Left forelimb (tissue), 1 donor: ENCODE measurements at regions not wholly inside any gene's neighbourhood (a gene's known extent, or its start where the extent isn't known, plus 50 kb on each side); places are given as distances from the start of the nearest gene placed in this dataset.

ENCODE experiments used
- DNase-seq: peaks from one replicate; pipeline ENCODE4 v3.0.0-alpha.2; 2018; ENCODE audit warnings: low spot score

- DNase-seq = no peak
Measured at GRCh38 chr11:109554951-109555350, 133.0 kb downstream of the C11orf87 start.

GRCh38 chr11:109564241-109564640 is 142.3 kb downstream of the C11orf87 start:
- no peak for DNase-seq

DNA sequence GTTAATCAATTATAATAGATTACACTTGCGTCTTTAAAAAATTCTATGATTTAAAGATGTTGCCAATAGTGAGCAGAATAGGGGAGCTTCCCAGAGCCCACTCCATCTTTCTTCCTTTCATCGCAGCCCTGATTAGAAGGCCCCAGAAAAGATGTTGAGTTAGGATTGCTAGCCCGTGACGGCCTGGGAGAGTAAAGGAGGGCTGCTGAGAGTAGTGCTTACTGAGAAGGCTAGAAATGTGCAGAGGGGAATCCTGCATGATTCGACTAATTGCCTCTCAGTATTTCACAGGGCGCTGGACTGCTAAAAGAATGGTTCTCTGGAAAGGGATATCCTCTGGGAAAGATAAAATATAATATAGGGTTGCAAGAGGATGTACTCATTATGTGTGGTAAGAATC is 160.5 kb downstream of the C11orf87 start:
- no peak for DNase-seq

GRCh38 chr11:109584001-109584972 is 162.3 kb downstream of the C11orf87 start:
- no peak for DNase-seq

GRCh38 chr11:109586789-109587188 is 164.8 kb downstream of the C11orf87 start:
- DNase-seq = no peak

- no peak for DNase-seq
Measured at GRCh38 chr11:109590782-109591181, 168.8 kb downstream of the C11orf87 start.

DNA sequence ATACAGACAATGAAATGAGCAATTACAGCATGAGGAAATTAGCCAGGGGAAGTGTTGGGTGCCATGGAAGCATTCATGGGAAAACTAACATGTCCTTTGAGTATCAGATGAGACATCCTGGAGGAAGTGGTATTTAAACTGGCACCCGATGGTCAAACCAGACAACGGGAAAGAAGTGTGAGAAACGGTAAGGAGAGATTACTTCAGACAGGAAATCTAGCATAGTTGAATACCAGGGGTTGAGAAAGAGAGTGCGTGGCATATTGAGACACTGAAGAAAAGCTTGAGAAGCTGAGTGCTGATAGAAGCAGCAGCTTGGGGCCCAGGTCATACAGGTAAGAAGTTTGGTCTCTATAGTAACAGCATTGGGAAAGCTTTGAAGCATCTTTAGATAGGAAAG is 175.3 kb downstream of the C11orf87 start:
- no peak for DNase-seq

DNA sequence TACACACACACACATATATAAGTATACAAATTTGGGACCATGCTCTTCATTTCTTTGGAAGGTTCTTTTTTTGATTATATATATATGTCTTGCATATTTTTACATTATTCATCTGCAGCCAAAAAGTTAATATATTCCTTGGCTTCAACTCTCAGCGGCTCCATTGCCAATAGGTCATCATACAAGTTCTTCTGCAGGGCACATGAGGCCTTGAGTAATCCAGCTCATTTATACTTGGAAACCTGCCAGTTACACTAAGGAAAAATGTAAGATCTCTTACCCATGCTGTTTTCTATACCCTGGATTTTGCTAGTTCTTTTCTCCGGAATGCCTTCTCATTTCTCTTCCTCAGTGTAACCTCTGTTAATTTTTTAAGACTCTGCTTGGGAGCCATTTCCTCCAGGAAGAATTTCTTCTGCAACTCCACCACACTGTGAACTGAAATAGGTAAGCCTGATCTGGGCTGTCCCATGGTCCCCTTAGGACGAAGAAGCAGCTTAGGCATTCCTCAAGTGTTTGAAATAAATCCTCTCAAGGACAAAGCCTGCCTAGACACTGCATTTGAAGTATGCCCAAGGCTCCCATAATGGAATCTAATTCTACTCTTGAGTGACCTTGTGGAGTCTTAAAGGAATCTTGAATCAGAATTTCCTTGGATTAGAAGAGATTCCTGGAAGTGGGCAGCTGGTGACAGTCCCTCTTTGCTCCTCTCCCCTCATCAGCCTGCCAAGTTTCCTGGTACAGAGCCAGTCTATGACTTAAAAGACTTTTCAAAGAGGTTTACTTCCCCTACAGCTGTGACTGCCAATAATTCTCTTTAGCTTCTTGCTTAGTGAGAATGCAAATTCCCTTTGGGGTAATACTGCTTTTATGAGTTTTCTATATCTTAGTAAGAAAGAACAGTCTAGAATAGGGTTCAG is 182.8 kb downstream of the C11orf87 start:
- no peak for DNase-seq

DNA sequence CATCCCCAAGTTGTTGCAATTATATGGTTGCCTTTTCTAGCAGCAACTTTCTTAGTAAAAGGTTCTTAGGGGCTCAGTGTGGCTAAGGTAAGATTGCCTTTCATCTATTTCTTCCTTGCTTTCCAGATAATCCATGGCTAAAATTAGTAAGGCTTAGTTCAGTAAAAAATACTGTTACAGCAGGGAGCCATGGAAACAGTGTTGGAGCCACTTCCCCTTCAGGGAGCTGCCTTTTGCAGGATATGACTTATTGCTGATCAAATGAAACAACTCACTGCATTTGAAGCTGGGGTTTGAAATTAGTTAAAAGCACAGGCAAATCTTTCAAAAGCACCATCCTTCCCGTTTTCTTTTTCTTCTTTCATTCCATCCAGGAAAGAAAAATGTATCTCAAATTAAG is 184.3 kb downstream of the C11orf87 start:
- DNase-seq = no peak

DNA sequence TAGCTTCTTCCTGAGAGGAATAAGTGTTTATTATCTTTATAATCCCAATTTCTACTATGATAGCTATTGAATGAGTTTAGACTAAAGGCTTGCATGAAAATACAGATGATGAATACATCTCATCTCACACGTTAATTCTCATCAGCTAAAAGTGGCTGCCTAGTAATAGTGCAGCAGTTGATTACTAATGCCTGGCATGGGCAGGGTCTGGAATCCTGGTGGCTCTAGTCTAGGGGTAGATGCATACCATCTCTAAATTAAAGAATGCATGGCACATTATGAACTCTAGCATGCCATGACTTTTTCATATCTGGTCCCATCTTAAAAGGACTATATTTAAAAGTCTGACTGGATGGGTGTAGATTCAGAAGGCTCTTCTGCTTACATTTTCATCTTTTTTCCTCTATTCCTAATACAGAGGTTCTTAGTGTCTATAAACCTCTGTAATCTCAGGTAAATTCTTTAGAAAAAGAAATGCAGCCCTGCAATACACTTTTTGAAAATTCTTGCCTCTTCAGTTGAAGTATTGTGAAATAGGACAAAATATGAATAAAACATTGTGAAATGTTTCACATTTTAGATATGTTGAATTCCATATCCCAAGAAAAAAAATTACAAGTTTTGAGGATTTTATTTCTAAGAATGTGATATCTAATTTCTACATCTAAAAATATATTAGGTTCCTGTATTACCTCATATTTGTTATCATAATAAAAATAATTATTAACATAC is 187.6 kb downstream of the C11orf87 start:
- no peak for DNase-seq

DNA sequence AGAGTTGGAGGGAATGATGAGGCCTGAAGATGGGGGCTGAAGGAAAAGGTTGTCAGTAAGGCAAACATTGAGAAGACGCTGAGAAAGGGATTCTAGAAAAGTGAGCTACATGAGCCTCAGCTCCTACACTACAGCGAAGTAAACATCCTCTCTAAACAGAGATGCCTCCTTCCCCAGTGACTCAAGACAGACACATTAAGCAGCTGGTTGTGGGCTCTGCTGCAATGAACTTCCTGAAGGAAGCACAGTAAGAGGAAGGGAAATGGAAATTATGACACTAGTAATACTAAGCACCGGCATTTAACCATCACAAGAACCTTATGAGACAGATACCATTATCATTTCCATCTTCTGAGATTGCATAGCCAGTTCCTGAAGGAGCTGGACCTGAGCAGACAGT is 190.5 kb downstream of the C11orf87 start:
- DNase-seq = no peak

DNA sequence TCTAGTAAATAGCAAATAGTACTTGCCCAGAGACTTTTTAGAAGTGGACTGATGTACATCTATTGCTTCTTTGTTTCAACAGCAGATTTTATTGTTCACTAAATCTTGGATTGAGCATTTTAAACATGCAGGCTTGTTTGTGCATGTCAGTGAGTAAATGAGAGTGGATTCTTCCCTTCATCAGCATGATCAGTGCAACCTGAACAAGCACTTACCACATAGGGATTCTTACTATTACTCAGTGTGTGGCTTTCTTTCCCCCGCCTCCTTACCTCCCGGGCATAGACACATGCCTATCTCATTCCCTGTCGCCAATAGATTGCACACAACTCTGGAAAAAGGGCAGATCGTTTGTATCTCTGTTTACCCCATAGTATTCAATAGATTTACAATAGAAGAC is 197.5 kb downstream of the C11orf87 start:
- DNase-seq = no peak

GRCh38 chr11:109629734-109630133 is 207.7 kb downstream of the C11orf87 start:
- no peak for DNase-seq

- no peak for DNase-seq
Measured at GRCh38 chr11:109641549-109641948, 219.6 kb downstream of the C11orf87 start.

DNA sequence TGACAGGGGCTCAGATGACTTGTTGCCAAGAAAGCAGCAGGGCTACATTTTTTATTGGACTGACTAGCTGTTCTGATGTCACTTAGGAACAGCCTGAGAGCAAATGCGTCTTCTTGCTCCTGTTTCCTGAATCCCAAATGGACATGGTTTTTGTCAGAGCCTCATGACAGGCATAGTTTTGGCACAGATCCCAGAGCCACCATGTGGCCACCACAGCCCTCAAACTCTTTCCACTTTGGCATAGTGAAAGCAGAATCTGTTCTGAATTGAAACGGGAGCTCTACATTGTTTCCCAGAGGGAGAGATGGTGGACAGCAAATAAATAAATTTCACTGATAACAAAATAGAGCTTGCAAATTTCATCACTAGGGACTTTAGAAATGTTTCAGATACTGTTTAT is 222.2 kb downstream of the C11orf87 start:
- no peak for DNase-seq

GRCh38 chr11:109648804-109649203 is 226.8 kb downstream of the C11orf87 start:
- DNase-seq = no peak

GRCh38 chr11:109654091-109654490 is 232.1 kb downstream of the C11orf87 start:
- DNase-seq = no peak

GRCh38 chr11:109658190-109658589 is 236.2 kb downstream of the C11orf87 start:
- DNase-seq = no peak

DNA sequence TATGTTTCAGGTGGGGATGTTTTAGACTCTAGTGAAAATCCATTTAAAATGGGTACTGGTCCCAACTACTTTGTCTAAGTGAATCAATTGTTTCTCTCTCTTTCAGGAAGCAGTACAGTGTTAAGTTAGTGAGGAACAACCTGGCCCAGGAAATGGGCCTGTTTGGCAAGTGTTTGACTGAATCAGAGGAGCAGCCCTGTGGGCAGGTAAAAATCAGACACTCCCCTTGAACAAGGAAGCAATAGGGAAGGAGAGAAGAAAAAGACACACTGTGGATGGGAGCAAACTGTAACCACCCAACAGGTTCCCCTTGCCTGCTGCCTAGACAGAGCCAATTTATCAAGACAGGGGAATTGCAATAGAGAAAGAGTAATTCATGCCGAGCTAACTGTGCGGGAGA is 245.7 kb downstream of the C11orf87 start:
- no peak for DNase-seq

DNA sequence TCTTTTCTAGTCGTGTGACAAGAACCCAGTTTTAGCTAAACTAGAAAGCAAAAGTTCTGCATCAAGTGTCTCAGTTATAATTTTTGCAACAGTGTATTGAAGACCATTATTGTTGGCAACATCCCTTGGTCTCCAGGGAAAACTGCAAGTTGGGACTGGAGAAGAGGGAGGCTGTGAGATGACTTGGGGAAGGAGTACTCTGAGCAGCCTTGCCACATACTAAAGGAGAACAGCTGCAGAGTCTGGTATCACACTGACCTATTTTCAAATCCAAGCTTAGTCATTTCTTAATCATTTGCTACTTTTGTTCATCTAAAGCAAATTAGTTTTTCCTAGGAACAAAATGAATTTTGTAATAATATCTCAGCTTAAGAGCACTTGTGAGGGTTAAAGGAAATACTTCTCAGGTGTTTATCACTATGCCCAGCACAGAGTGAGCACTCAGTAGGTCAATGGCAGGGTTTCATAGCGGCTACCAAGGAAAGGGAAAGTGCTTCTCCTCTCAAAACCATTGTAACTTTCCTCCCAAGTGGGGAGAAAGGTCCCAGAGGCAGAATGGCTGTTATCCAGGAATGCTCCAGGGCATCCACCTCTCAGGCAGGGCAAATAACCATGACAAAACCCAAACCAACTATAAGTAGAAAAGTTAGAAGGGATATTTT is 247.1 kb downstream of the C11orf87 start:
- no peak for DNase-seq

GRCh38 chr11:109677231-109677630 is 255.2 kb downstream of the C11orf87 start:
- no peak for DNase-seq

GRCh38 chr11:109677876-109678275 is 255.9 kb downstream of the C11orf87 start:
- no peak for DNase-seq
